ENCODE measurements at regions not wholly inside any gene's neighbourhood (a gene's known extent, or its start where the extent isn't known, plus 50 kb on each side); places are given as distances from the start of the nearest gene placed in this dataset.

GRCh38 chr22:33221568-33221967 lies 163.4 kb upstream of the SYN3 start:
- TF ChIP-seq, protein P1, sequence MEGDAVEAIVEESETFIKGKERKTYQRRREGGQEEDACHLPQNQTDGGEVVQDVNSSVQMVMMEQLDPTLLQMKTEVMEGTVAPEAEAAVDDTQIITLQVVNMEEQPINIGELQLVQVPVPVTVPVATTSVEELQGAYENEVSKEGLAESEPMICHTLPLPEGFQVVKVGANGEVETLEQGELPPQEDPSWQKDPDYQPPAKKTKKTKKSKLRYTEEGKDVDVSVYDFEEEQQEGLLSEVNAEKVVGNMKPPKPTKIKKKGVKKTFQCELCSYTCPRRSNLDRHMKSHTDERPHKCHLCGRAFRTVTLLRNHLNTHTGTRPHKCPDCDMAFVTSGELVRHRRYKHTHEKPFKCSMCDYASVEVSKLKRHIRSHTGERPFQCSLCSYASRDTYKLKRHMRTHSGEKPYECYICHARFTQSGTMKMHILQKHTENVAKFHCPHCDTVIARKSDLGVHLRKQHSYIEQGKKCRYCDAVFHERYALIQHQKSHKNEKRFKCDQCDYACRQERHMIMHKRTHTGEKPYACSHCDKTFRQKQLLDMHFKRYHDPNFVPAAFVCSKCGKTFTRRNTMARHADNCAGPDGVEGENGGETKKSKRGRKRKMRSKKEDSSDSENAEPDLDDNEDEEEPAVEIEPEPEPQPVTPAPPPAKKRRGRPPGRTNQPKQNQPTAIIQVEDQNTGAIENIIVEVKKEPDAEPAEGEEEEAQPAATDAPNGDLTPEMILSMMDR (IDR thresholded peaks at IDR 0.05) = no peak
- no peak for TF ChIP-seq ZFX (IDR thresholded peaks at IDR 0.05; ENCODE audit: borderline replicate concordance)
